GM23338 (cell line): ENCODE measurements at regions not wholly inside any gene's neighbourhood (a gene's known extent, or its start where the extent isn't known, plus 50 kb on each side); places are given as distances from the start of the nearest gene placed in this dataset.

Source experiments
- ATAC-seq: fragments of 200-7000 bp; cut with Tn5 transposase; 3 replicates; pipeline ENCODE4 v1.9.1; 2020
- DNase-seq: peaks from one replicate; pipeline ENCODE4 v3.0.0-alpha.2; 2015; ENCODE audit warnings: low spot score
- H2AFZ ChIP-seq: fragments of 200-600 bp; sonication (generic); 2 replicates; pipeline ENCODE4 v1.8.0; 2016; ENCODE audit warnings: antibody characterized with exemption, mild to moderate bottlenecking, moderate library complexity
- H3F3A ChIP-seq: fragments of 200-600 bp; sonication (generic); replicated peaks from 2 replicates; pipeline ENCODE4 v1.8.0; 2017; ENCODE audit warnings: antibody characterized with exemption, mixed run types, low read depth
- H3K27ac ChIP-seq: fragments of 200-600 bp; sonication (generic); 2 replicates; pipeline ENCODE4 v1.6.1; 2016; ENCODE audit warnings: low read depth
- H3K27me3 ChIP-seq: fragments of 200-600 bp; sonication (generic); 2 replicates; pipeline ENCODE4 v1.8.0; 2016; ENCODE audit warnings: mild to moderate bottlenecking, mixed run types, moderate library complexity; ENCODE audit not compliant: insufficient read depth
- H3K36me3 ChIP-seq: fragments of 200-600 bp; sonication (generic); 2 replicates; pipeline ENCODE4 v1.8.0; 2016; ENCODE audit warnings: mild to moderate bottlenecking; ENCODE audit not compliant: insufficient read depth
- H3K4me1 ChIP-seq: fragments of 200-600 bp; sonication (generic); 2 replicates; pipeline ENCODE4 v1.8.0; 2016; ENCODE audit warnings: mild to moderate bottlenecking, moderate library complexity; ENCODE audit not compliant: insufficient read depth
- H3K4me2 ChIP-seq: fragments of 200-600 bp; sonication (generic); 2 replicates; pipeline ENCODE4 v1.7.1; 2017; ENCODE audit warnings: mixed run types
- H3K4me3 ChIP-seq: fragments of 200-600 bp; sonication (generic); 2 replicates; pipeline ENCODE4 v1.6.1; 2016; ENCODE audit warnings: mixed run types
- H3K79me2 ChIP-seq: fragments of 200-600 bp; sonication (generic); replicated peaks from 2 replicates; pipeline ENCODE4 v1.8.0; 2017; ENCODE audit warnings: mild to moderate bottlenecking; ENCODE audit not compliant: insufficient read depth
- H3K9me2 ChIP-seq: fragments of 200-600 bp; sonication (generic); 2 replicates; pipeline ENCODE4 v1.8.0; 2017; ENCODE audit not compliant: insufficient read depth
- H4K20me1 ChIP-seq: fragments of 200-600 bp; sonication (generic); replicated peaks from 2 replicates; pipeline ENCODE4 v1.8.0; 2017; ENCODE audit warnings: mild to moderate bottlenecking; ENCODE audit not compliant: insufficient read depth
- H3K27ac Mint-ChIP-seq: 2 replicates; pipeline ENCODE4 v1.8.0; 2020; ENCODE audit warnings: inconsistent platforms, mild to moderate bottlenecking, moderate library complexity, mixed read lengths
- H3K27me3 Mint-ChIP-seq: 3 replicates; pipeline ENCODE4 v1.8.0; 2022; ENCODE audit warnings: low read depth, mild to moderate bottlenecking, moderate library complexity, mixed read lengths, inconsistent platforms; ENCODE audit not compliant: insufficient read depth, poor library complexity
- H3K36me3 Mint-ChIP-seq: 3 replicates; pipeline ENCODE4 v1.8.0; 2021; ENCODE audit warnings: low read depth, mild to moderate bottlenecking, inconsistent platforms, moderate library complexity, mixed read lengths
- H3K4me1 Mint-ChIP-seq: 3 replicates; pipeline ENCODE4 v1.8.0; 2020; ENCODE audit warnings: mild to moderate bottlenecking, inconsistent platforms, mixed read lengths
- H3K4me3 Mint-ChIP-seq: 3 replicates; pipeline ENCODE4 v1.8.0; 2021; ENCODE audit warnings: moderate library complexity, mild to moderate bottlenecking, inconsistent platforms, mixed read lengths
- H3K9me3 Mint-ChIP-seq: 3 replicates; pipeline ENCODE4 v1.8.0; 2020; ENCODE audit warnings: moderate library complexity, mild to moderate bottlenecking, inconsistent platforms, mixed read lengths
- CREB1 ChIP-seq: fragments of 250-450 bp; sonication (Bioruptor Pico); IDR thresholded peaks from 2 replicates; pipeline ENCODE4 v1.5.0; 2020; ENCODE audit warnings: low read depth, mild to moderate bottlenecking, moderate library complexity
- CTCF ChIP-seq, 2 experiments: fragments of 200-600 bp in 1 of 2; sonication (generic) in 1 of 2; conservative IDR thresholded peaks; 2 replicates each; pipeline versions ENCODE4 v1.5.1 to v1.6.1; 2016 to 2017; ENCODE audit warnings: antibody characterized with exemption in 2 of 2, low read depth in 2 of 2, mild to moderate bottlenecking in 2 of 2, moderate library complexity in 1 of 2
- EZH2 ChIP-seq: fragments of 200-600 bp; sonication (generic); IDR thresholded peaks from one replicate; pipeline ENCODE4 v1.8.0; 2017; ENCODE audit warnings: antibody characterized with exemption, mild to moderate bottlenecking, low read depth; ENCODE audit not compliant: unreplicated experiment
- EZH2phosphoT487 ChIP-seq: fragments of 200-600 bp; sonication (generic); IDR thresholded peaks from one replicate; pipeline ENCODE4 v1.8.1; 2018; ENCODE audit warnings: antibody characterized with exemption; ENCODE audit not compliant: unreplicated experiment
- JUNB ChIP-seq: IDR thresholded peaks from one replicate; pipeline ENCODE4 v1.6.1; 2016; ENCODE audit warnings: antibody characterized with exemption; ENCODE audit not compliant: unreplicated experiment
- NANOG ChIP-seq: IDR thresholded peaks from 2 replicates; pipeline ENCODE4 v1.6.1; 2016; ENCODE audit warnings: antibody characterized with exemption, borderline replicate concordance
- REST ChIP-seq: IDR thresholded peaks from one replicate; pipeline ENCODE4 v1.6.1; 2018; ENCODE audit warnings: antibody characterized with exemption; ENCODE audit not compliant: unreplicated experiment
- STAT1 ChIP-seq: IDR thresholded peaks from one replicate; pipeline ENCODE4 v1.6.1; 2016; ENCODE audit warnings: antibody characterized with exemption; ENCODE audit not compliant: unreplicated experiment
- ZNF114 ChIP-seq: fragments of 250-450 bp; sonication (Bioruptor Pico); IDR thresholded peaks from 2 replicates; pipeline ENCODE4 v1.5.0; 2020; ENCODE audit warnings: mild to moderate bottlenecking, moderate library complexity
- ZNF331 ChIP-seq: fragments of 250-450 bp; sonication (Bioruptor Pico); IDR thresholded peaks from 2 replicates; pipeline ENCODE4 v1.5.0; 2020; ENCODE audit warnings: low read depth, mild to moderate bottlenecking, moderate library complexity
- ZNF462 ChIP-seq: fragments of 250-450 bp; sonication (Bioruptor Pico); IDR thresholded peaks from 2 replicates; pipeline ENCODE4 v1.5.0; 2020; ENCODE audit warnings: mild to moderate bottlenecking, moderate library complexity

- Histone ChIP-seq H3K27me3 (no peaks in the 10 kb centered on the region), H3K4me1 (no peaks in the 10 kb centered on the region), H3K9me2 (no peaks in the 10 kb centered on the region), H3K4me3 (no peak overlapping the region), H3K4me2 (no peak overlapping the region), H2AFZ (no peak overlapping the region), H3F3A (no peaks in the 10 kb centered on the region), H3K36me3 (no peaks in the 10 kb centered on the region), H4K20me1 (no peaks in the 10 kb centered on the region), H3K79me2 (no peaks in the 10 kb centered on the region), H3K27ac (no peak overlapping the region)
- DNase-seq: peak; percentile 3
- H3K4me1 Mint-ChIP-seq: no peaks in the 10 kb centered on the region
- TF ChIP-seq CTCF (conservative IDR thresholded peaks at IDR 0.05; ENCODE audit: low read depth in 2 of 2) (peak in 1 of 2 experiments; percentile 12; a peak in 1 of 4 replicates), ZNF114 (CRISPR knock-in tag) (no peak)
- no peak overlapping the region for H3K27ac Mint-ChIP-seq
- no peak for ATAC-seq
- H3K36me3 Mint-ChIP-seq: no peaks in the 10 kb centered on the region
- H3K27me3 Mint-ChIP-seq: no peaks in the 10 kb centered on the region
- no peaks in the 10 kb centered on the region; the same call in 2 of the 3 replicates for H3K9me3 Mint-ChIP-seq
- no peak overlapping the region for H3K4me3 Mint-ChIP-seq
Observed at GRCh38 chr13:108426893-108427292, 157.4 kb downstream of the TNFSF13B start.

- ATAC-seq: no peak
- DNase-seq: no peak
- Histone ChIP-seq H3F3A (no peaks in the 10 kb centered on the region), H3K4me3 (no peak overlapping the region), H3K79me2 (no peaks in the 10 kb centered on the region), H3K36me3 (no peaks in the 10 kb centered on the region), H3K27me3 (no peaks in the 10 kb centered on the region), H3K4me2 (no peak overlapping the region), H3K27ac (no peak overlapping the region), H4K20me1 (no peaks in the 10 kb centered on the region), H3K4me1 (no peaks in the 10 kb centered on the region), H3K9me2 (no peaks in the 10 kb centered on the region), H2AFZ (no peak overlapping the region)
- Mint-ChIP-seq H3K36me3 (no peaks in the 10 kb centered on the region), H3K27me3 (no peaks in the 10 kb centered on the region), H3K27ac (no peak overlapping the region), H3K9me3 (no peaks in the 10 kb centered on the region; the same call in 2 of the 3 replicates), H3K4me3 (no peak overlapping the region), H3K4me1 (no peaks in the 10 kb centered on the region)
- TF ChIP-seq ZNF114 (CRISPR knock-in tag): no peak
- TF ChIP-seq EZH2phosphoT487: no peak
- no peak for TF ChIP-seq EZH2
- TF ChIP-seq JUNB: no peak
- TF ChIP-seq ZNF462 (CRISPR knock-in tag): no peak
- TF ChIP-seq STAT1: no peak
- TF ChIP-seq CREB1 (CRISPR knock-in tag): no peak
- no peak for TF ChIP-seq ZNF331 (CRISPR knock-in tag)
- TF ChIP-seq REST: no peak
- no peak for TF ChIP-seq NANOG
Observed at GRCh38 chr13:108427355-108427754, 157.8 kb downstream of the TNFSF13B start.
